ENCODE measurements at regions not wholly inside any gene's neighbourhood (a gene's known extent, or its start where the extent isn't known, plus 50 kb on each side); places are given as distances from the start of the nearest gene placed in this dataset.

DNA sequence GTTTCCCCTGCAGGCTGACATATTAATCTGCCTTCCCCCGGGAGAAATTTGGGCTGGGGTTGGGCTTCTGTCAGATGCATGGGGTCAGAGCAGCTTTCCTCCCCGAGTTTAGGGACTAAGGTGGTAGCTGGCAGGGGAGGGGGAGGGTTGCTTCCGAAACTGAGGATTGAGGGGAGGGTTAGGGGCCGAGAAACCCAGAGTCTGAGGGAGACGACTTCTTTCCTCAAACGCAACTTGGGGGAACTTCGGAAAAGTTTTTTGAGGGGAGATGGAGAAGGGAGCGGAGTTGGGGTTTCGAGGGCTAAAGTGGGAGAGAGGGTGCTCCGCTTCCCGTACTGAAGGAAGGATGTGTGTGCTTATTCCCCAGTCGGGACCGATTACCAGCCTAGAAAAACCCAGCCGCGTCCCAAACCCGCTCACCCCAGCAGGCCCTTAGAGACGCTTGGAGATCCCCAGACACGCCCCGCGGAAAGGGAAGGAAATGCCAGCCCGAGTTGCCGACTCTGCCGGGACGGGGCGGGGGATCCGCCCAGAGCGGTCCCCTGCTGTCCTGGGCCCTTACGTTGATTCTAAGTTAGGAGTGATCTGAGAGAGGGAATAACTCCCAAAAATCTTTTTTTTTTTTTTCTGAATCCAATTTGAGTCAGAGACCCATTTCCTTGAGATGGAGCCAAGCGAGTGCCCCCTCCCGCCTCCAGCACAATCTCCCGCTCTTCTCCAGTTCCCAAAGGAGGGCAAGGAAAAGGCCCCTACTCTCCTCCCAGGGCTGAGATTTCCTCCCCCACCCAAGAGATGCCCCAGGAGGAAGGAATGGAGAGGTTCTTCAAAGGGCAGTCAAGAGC is 61.9 kb downstream of the SMUG1 start:
- H3F3A ChIP-seq (ENCODE audit: insufficient read depth, low read length, poor library complexity, severe bottlenecking) = no peaks in the 10 kb centered on the region
- H3K27me3 ChIP-seq (ENCODE audit: insufficient read depth, low read depth, low read length) = peaks cover 67% of the 10 kb centered on the region
- H4K20me1 ChIP-seq (ENCODE audit: insufficient read depth) = no peaks in the 10 kb centered on the region
- H3K79me2 ChIP-seq (replicated peaks; ENCODE audit: insufficient read depth, low read length) = no peaks in the 10 kb centered on the region
- TF ChIP-seq MXI1 (conservative IDR thresholded peaks at IDR 0.05; ENCODE audit: poor library complexity, severe bottlenecking) (no peak), TAF1 (IDR thresholded peaks at IDR 0.05; ENCODE audit: low read depth) (no peak), EZH2 (IDR thresholded peaks at IDR 0.05; ENCODE audit: borderline replicate concordance, insufficient read depth, low read length, poor library complexity, severe bottlenecking) (no peak), POLR2AphosphoS5 (IDR thresholded peaks at IDR 0.05) (no peak), RAD21 (conservative IDR thresholded peaks at IDR 0.05) (no peak)
- TF ChIP-seq, protein P1, sequence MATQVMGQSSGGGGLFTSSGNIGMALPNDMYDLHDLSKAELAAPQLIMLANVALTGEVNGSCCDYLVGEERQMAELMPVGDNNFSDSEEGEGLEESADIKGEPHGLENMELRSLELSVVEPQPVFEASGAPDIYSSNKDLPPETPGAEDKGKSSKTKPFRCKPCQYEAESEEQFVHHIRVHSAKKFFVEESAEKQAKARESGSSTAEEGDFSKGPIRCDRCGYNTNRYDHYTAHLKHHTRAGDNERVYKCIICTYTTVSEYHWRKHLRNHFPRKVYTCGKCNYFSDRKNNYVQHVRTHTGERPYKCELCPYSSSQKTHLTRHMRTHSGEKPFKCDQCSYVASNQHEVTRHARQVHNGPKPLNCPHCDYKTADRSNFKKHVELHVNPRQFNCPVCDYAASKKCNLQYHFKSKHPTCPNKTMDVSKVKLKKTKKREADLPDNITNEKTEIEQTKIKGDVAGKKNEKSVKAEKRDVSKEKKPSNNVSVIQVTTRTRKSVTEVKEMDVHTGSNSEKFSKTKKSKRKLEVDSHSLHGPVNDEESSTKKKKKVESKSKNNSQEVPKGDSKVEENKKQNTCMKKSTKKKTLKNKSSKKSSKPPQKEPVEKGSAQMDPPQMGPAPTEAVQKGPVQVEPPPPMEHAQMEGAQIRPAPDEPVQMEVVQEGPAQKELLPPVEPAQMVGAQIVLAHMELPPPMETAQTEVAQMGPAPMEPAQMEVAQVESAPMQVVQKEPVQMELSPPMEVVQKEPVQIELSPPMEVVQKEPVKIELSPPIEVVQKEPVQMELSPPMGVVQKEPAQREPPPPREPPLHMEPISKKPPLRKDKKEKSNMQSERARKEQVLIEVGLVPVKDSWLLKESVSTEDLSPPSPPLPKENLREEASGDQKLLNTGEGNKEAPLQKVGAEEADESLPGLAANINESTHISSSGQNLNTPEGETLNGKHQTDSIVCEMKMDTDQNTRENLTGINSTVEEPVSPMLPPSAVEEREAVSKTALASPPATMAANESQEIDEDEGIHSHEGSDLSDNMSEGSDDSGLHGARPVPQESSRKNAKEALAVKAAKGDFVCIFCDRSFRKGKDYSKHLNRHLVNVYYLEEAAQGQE (IDR thresholded peaks at IDR 0.05; ENCODE audit: borderline replicate concordance) = no peak
- TF ChIP-seq, protein P2, sequence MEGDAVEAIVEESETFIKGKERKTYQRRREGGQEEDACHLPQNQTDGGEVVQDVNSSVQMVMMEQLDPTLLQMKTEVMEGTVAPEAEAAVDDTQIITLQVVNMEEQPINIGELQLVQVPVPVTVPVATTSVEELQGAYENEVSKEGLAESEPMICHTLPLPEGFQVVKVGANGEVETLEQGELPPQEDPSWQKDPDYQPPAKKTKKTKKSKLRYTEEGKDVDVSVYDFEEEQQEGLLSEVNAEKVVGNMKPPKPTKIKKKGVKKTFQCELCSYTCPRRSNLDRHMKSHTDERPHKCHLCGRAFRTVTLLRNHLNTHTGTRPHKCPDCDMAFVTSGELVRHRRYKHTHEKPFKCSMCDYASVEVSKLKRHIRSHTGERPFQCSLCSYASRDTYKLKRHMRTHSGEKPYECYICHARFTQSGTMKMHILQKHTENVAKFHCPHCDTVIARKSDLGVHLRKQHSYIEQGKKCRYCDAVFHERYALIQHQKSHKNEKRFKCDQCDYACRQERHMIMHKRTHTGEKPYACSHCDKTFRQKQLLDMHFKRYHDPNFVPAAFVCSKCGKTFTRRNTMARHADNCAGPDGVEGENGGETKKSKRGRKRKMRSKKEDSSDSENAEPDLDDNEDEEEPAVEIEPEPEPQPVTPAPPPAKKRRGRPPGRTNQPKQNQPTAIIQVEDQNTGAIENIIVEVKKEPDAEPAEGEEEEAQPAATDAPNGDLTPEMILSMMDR (IDR thresholded peaks at IDR 0.05; ENCODE audit: poor library complexity, severe bottlenecking) = no peak
- no peak overlapping the region for H3K4me3 ChIP-seq (ENCODE audit: low read length)
- no peak overlapping the region for H3K27ac ChIP-seq (ENCODE audit: low read length)
- H3K36me3 ChIP-seq (ENCODE audit: insufficient read depth, low read length) = no peaks in the 10 kb centered on the region
- H3K9me3 ChIP-seq (ENCODE audit: low read length) = no peaks in the 10 kb centered on the region
- no peaks in the 10 kb centered on the region for H3K9me2 ChIP-seq (ENCODE audit: insufficient read depth, low read length)
- H3K4me2 ChIP-seq (ENCODE audit: low read length) = no peak overlapping the region
- H2AFZ ChIP-seq (ENCODE audit: low read depth, low read length) = no peak overlapping the region
- no peak overlapping the region for H3K9ac ChIP-seq (ENCODE audit: low read length)

DNA sequence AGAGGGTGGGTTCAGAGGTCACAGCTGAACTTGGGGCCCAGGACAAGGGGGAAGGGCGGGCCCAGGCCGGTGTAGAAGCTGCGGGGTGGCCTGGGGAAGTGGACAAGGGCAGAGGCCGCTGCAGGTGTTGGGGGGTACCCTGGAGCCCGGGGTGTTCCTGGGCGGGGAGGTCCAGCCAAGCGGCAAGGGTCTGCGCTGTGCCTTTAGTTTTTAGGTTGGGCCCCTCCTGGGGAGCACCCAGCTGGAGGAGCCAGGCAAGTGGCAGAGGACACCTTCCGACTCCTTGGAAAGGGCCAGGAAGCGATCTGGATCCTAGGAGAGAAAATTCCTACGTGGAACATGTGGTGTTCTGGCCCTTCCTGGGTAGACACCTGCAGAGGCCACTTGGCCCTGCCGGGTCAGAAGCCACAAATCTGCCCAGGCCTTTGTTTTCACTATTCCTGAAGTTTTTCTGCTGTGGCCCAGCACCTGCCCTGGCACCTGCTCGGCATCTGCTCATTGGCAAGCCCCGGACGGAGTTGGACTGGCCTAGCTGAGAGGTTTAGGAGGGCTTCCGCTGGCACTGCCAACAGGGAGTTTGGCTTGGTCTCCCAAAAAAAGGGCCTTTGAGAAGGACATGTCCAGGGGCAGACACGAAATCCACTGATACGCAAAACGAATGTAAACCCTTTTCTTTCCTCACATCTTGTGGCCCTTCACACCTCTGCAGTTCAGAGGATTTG is 61.1 kb downstream of the SMUG1 start:
- TF ChIP-seq POLR2AphosphoS5 (IDR thresholded peaks at IDR 0.05) (no peak), TAF1 (IDR thresholded peaks at IDR 0.05; ENCODE audit: low read depth) (no peak), RAD21 (conservative IDR thresholded peaks at IDR 0.05) (no peak), MXI1 (conservative IDR thresholded peaks at IDR 0.05; ENCODE audit: poor library complexity, severe bottlenecking) (no peak), EZH2 (IDR thresholded peaks at IDR 0.05; ENCODE audit: borderline replicate concordance, insufficient read depth, low read length, poor library complexity, severe bottlenecking) (no peak), SMC3 (conservative IDR thresholded peaks at IDR 0.05; ENCODE audit: poor library complexity) (no peak), EP300 (conservative IDR thresholded peaks at IDR 0.05; ENCODE audit: poor library complexity, severe bottlenecking) (no peak)
- TF ChIP-seq, protein P1 (IDR thresholded peaks at IDR 0.05; ENCODE audit: borderline replicate concordance) = no peak
- TF ChIP-seq, protein P2 (IDR thresholded peaks at IDR 0.05; ENCODE audit: poor library complexity, severe bottlenecking) = no peak
- Histone ChIP-seq H3K27ac (ENCODE audit: low read length) (no peak overlapping the region), H3K79me2 (replicated peaks; ENCODE audit: insufficient read depth, low read length) (no peaks in the 10 kb centered on the region), H3K27me3 (ENCODE audit: insufficient read depth, low read depth, low read length) (peaks cover 68% of the 10 kb centered on the region), H3K9me3 (ENCODE audit: low read length) (no peaks in the 10 kb centered on the region), H3K4me2 (ENCODE audit: low read length) (no peak overlapping the region), H3K9ac (ENCODE audit: low read length) (no peak overlapping the region), H3F3A (ENCODE audit: insufficient read depth, low read length, poor library complexity, severe bottlenecking) (no peaks in the 10 kb centered on the region), H3K9me2 (ENCODE audit: insufficient read depth, low read length) (no peaks in the 10 kb centered on the region), H3K36me3 (ENCODE audit: insufficient read depth, low read length) (no peaks in the 10 kb centered on the region), H4K20me1 (ENCODE audit: insufficient read depth) (no peaks in the 10 kb centered on the region), H2AFZ (ENCODE audit: low read depth, low read length) (no peak overlapping the region), H3K4me3 (ENCODE audit: low read length) (no peak overlapping the region)
